K562 (cell line): ENCODE measurements at regions not wholly inside any gene's neighbourhood (a gene's known extent, or its start where the extent isn't known, plus 50 kb on each side); places are given as distances from the start of the nearest gene placed in this dataset.

Experiments used
- FOXP1 ChIP-seq: sonication (generic); formaldehyde crosslinking; IDR thresholded peaks from 2 replicates; pipeline ENCODE4 v1.8.0; 2022; ENCODE audit warnings: mild to moderate bottlenecking, missing genetic modification reagents
- RCOR1 ChIP-seq, 2 experiments: IDR thresholded peaks; 2 replicates each; pipeline ENCODE4 v1.6.1; 2012; ENCODE audit warnings: low read depth in 2 of 2, low read length in 2 of 2, borderline replicate concordance in 1 of 2, improper control_type of control experiment in 1 of 2
- REST ChIP-seq, 2 experiments: fragments of 450-650 bp; formaldehyde crosslinking in 1 of 2; IDR thresholded peaks; 2 replicates each; pipeline versions ENCODE4 v1.4.0 to v1.6.1; 2014 to 2020; ENCODE audit warnings: mild to moderate bottlenecking in 2 of 2, borderline replicate concordance in 1 of 2, low read depth in 1 of 2
- ZNF76 ChIP-seq: fragments of 250-450 bp; sonication (Bioruptor Pico); IDR thresholded peaks from 2 replicates; pipeline ENCODE4 v1.4.0; 2020; ENCODE audit warnings: mild to moderate bottlenecking, moderate library complexity, borderline replicate concordance
- ZNF780A ChIP-seq: fragments of 250-450 bp; sonication (Bioruptor Pico); IDR thresholded peaks from 2 replicates; pipeline ENCODE4 v1.5.0; 2021; ENCODE audit warnings: mild to moderate bottlenecking

- TF ChIP-seq REST (IDR thresholded peaks at IDR 0.05; ENCODE audit: borderline replicate concordance), result no peak
- TF ChIP-seq REST (CRISPR knock-in tag; IDR thresholded peaks at IDR 0.05; ENCODE audit: low read depth), result no peak
- TF ChIP-seq FOXP1 (CRISPR knock-in tag), result no peak
- TF ChIP-seq RCOR1 (IDR thresholded peaks at IDR 0.05; ENCODE audit: borderline replicate concordance in 1 of 2, low read depth in 2 of 2, low read length in 2 of 2), result no peak
- TF ChIP-seq ZNF780A (CRISPR knock-in tag), result no peak
- TF ChIP-seq ZNF76 (CRISPR knock-in tag), result no peak
Observed at GRCh38 chr6:81169166-81169565, 583.3 kb downstream of the TENT5A start (continued).
